PC-9 (cell line): ENCODE measurements at regions not wholly inside any gene's neighbourhood (a gene's known extent, or its start where the extent isn't known, plus 50 kb on each side); places are given as distances from the start of the nearest gene placed in this dataset.

ENCODE experiments used
- CTCF ChIP-seq: fragments of 200-600 bp; sonication (generic); conservative IDR thresholded peaks from 2 replicates; pipeline ENCODE4 v1.6.1; 2017; ENCODE audit warnings: mixed run types, antibody characterized with exemption, mild to moderate bottlenecking, moderate library complexity
- EZH2 ChIP-seq: fragments of 200-600 bp; sonication (generic); IDR thresholded peaks from 2 replicates; pipeline ENCODE4 v1.8.0; 2017; ENCODE audit warnings: antibody characterized with exemption, low read depth

GRCh38 chr11:92879086-92879485 lies 90.4 kb upstream of the MTNR1B start:
- TF ChIP-seq CTCF (no peak), EZH2 (no peak)
